H1 (cell line): ENCODE measurements at regions not wholly inside any gene's neighbourhood (a gene's known extent, or its start where the extent isn't known, plus 50 kb on each side); places are given as distances from the start of the nearest gene placed in this dataset.

Experiments
- ATF2 ChIP-seq: IDR thresholded peaks from 2 replicates; pipeline ENCODE4 v1.6.1; 2012; ENCODE audit warnings: low read length, inconsistent platforms
- BCL11A ChIP-seq, 2 experiments: IDR thresholded peaks; one replicate each; pipeline ENCODE4 v1.6.1; 2011; ENCODE audit warnings: low read depth in 2 of 2, low read length in 2 of 2, mild to moderate bottlenecking in 2 of 2
- CHD7 ChIP-seq: fragments of 300-600 bp; sonication (generic); IDR thresholded peaks from 2 replicates; pipeline ENCODE4 v1.7.1; 2012; ENCODE audit warnings: low read length, moderate library complexity, mild to moderate bottlenecking, inconsistent platforms; ENCODE audit not compliant: insufficient replicate concordance
- CTBP2 ChIP-seq: IDR thresholded peaks from 2 replicates; pipeline ENCODE4 v1.7.0; 2011; ENCODE audit warnings: borderline replicate concordance, mild to moderate bottlenecking, moderate library complexity, mixed read lengths, low read length; ENCODE audit not compliant: insufficient read depth, insufficient read length
- KDM4A ChIP-seq: IDR thresholded peaks from one replicate; pipeline ENCODE4 v1.7.1; 2012; ENCODE audit warnings: low read depth, mild to moderate bottlenecking, moderate library complexity, low read length, inconsistent platforms; ENCODE audit not compliant: severe bottlenecking
- NRF1 ChIP-seq: IDR thresholded peaks from 2 replicates; pipeline ENCODE4 v1.6.1; 2011; ENCODE audit warnings: mild to moderate bottlenecking, low read depth, low read length, improper control_type of control experiment
- RFX5 ChIP-seq: IDR thresholded peaks from 2 replicates; pipeline ENCODE4 v1.6.1; 2011; ENCODE audit warnings: low read depth, low read length, improper control_type of control experiment, borderline replicate concordance
- RXRA ChIP-seq: IDR thresholded peaks from 2 replicates; pipeline ENCODE4 v1.6.1; 2011; ENCODE audit warnings: low read depth, mild to moderate bottlenecking, low read length, moderate library complexity; ENCODE audit not compliant: insufficient read depth
- SRF ChIP-seq: IDR thresholded peaks from 2 replicates; pipeline ENCODE4 v1.6.1; 2011; ENCODE audit warnings: mild to moderate bottlenecking, low read depth, low read length, moderate library complexity

- TF ChIP-seq CHD7 (no peak), RXRA (no peak), RFX5 (no peak), NRF1 (no peak), KDM4A (no peak), BCL11A (IDR thresholded peaks at IDR 0.05; ENCODE audit: low read depth in 2 of 2, low read length in 2 of 2) (no peak), CTBP2 (no peak), ATF2 (no peak), SRF (no peak)
These were observed 139.6 kb downstream of the TOMM20 start (continued) for GRCh38 chr1:234989019-234989418.
